Stimulated activated CD8-positive, alpha-beta memory T cell treated with anti-CD3 and anti-CD28 coated beads, Interleukin-15, amount 100 ng/mL, for 48 hours (primary cell): ENCODE measurements at regions not wholly inside any gene's neighbourhood (a gene's known extent, or its start where the extent isn't known, plus 50 kb on each side); places are given as distances from the start of the nearest gene placed in this dataset.
A peak's percentile ranks its signal among the peaks of the same experiment; 100 is the strongest.

Experiments
- DNase-seq, 2 donors: peaks; one replicate each; pipeline ENCODE4 v3.0.0-alpha.2; 2020; ENCODE audit warnings: low read depth in 2 of 2

GRCh38 chr2:158049129-158049855, 52.4 kb upstream of the UPP2 start:
- DNase-seq = no peak

GRCh38 chr2:158048327-158048726, 53.3 kb upstream of the UPP2 start:
- no peak for DNase-seq

DNA sequence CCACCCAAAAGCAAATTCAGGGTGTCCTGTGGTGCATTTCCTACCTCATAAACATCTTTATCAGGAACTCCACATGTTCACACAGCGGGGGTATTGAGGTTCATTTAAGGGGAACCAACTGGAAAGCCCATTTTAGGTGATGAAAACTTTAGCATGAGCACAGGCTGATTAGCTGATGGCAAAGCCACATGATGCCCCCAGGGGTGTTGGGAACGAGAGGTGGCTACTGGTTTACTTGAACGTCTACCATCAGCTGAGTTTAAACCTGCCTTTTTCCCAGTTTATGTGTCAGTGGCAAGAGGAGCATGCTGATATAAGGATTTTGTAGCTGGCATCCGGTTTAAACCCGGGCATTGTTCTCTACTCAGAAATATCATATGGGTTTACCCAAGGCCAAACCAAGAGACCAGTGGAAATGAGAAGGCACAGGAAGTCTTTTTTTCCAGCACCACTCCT, 54.5 kb upstream of the UPP2 start:
- DNase-seq = no peak

GRCh38 chr2:158046121-158046880, 55.4 kb upstream of the UPP2 start:
- DNase-seq = no peak

DNA sequence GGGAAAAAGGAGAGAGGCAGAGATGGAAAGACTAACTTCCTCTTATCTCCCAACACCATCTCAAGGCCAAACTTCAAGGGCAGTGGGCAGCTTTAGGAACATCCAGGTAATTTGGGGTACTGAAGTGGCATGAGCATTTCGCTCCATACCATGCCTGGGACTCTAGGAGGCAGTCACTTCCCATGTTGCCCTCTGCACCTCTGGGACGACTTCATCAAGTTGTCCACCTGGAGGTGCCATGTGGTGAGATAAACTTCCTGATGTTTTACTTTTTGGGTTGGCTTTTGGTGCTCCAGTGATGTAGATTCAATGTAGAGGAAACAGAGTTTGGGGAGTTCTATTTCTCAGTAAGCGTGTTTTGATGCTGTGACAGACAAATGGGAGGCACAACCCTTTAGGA, 56.3 kb upstream of the UPP2 start:
- no peak for DNase-seq

DNA sequence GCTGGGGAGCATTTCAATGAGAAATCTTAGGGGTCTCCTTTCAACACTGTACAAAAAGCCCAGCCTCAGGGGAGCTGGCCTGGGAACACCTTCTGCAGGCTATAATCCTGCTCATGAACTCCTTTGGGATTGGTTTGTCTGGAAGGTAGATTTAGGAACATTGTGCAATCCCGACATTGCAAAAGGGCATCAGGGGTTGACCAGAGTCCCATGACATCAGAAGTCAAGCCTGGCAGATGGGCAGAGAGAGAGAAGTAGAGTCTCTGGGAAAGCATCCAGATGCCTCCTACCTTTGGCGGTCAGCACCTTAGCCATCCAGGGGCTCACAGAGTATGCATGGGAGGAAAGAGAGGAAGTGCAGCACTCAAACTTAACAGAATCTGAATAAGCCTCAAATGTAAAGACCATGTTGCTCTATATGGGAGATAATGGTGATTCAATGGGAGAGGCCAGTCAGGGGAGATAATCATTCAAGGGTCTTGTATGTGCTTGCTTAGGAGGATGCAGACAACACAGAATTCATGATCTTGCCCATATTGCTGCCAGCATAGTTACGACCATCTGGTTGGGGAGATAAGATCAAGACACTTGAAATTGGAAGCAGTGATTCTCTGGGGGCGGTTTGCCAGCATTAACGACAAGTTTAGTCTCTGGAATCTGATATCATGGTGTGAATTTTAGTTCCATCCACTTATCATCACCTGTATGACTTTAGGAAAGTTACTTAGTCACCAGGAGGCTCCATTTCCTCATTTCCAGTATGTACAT, 58.3 kb upstream of the UPP2 start:
- DNase-seq = no peak

GRCh38 chr2:158042666-158043065, 59.0 kb upstream of the UPP2 start:
- no peak for DNase-seq

DNA sequence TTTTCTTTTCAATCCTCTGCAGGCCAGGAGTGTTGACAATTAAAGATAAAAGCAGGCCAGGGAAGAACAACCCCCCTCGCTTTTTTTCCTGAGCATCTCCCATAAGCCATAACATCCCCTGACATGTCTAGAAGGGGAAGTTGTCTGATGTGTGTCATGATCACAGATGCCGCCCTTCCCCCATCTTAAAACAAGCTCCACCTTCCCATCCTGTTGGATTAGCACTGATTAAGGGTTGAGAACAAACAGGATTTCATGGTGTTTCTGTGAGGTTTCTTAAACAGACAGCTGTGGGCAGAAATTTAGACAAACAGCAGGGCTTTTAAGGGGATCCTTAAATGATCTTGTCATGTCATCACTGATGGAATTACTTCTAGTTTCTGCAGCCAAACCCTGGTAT, 59.4 kb upstream of the UPP2 start:
- DNase-seq = no peak

DNA sequence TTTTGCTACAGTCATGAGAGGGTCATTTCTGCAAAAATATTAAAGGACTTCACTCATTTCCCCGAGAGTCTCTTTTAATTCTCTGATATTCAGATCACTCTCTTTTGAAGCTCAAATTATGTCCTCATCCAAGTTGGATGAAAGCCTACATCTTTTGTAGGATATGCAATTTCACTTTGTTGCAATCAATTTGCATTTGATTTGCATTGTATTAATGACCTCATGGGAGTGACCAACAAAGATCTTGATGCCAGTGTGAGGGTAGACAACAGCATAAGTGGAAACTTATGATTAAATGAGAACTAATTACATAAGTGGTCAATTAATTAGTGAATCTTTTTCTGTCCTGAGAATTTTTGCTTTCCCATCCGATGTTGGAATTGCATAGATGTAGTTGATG, 60.3 kb upstream of the UPP2 start:
- no peak for DNase-seq

GRCh38 chr2:158038901-158039300, 62.8 kb upstream of the UPP2 start:
- DNase-seq = no peak

GRCh38 chr2:158034198-158034866, 67.3 kb upstream of the UPP2 start:
- DNase-seq = no peak

DNA sequence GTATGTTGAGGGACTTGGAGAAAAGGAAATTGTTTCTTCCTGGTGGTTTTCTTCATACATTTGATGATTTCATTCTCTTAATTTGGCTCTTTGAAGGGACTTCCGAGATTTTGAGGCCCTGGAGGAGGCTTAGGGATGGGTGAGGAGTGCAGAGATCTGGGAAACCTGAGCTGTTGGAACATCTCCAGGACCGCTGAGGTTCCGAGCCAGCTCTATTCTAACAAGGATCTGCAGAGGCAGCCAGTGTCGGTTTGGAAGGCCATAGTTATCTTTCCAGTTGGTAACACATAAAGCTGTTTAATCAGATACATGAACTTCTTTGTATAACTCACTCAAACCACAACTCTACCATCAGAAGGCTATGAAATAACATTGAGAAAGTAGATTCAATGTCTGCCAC, 70.3 kb upstream of the UPP2 start:
- no peak for DNase-seq

DNA sequence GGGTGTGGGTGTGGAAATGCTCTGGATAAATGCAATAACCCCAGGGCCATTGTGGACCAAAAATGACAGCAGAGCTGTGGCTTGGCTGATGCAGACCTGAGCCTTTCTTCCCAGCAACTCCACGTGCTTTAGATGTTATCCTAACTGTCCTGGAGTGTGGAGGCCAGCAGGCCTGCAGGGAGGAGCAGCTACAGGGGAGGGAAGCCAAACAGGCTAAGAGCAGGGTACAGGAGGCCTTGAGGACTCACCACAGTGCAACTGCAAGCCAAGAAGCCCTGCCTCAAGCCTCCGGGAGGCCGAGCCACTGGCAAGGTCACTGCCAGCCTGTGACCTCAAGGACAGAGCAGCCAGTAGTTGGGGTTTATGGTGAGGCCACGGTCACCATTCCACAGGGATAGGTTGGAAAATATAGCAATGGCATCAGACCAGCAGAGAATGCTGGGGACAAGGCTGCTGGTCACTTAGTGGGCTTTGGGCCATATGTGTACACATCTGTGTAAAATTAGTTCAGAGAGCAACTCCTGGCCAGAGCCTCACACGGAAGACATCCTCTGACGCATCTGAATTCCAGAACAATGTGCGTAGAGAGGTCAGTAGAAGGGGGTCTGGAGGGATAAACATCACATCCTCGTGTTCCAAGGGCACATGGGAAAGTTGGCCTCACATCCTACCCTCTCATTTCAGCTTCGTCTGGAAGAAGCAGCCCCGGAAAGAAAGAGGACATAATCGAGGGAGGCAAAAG, 76.2 kb upstream of the UPP2 start:
- DNase-seq = no peak

GRCh38 chr2:158024288-158024898, 77.3 kb upstream of the UPP2 start:
- peak in 1 of 2 donors; percentile 22 for DNase-seq

- DNase-seq = no peak
Observed at GRCh38 chr2:158022888-158023287, 78.8 kb upstream of the UPP2 start.

- no peak for DNase-seq
Observed at GRCh38 chr2:158021226-158021625, 80.5 kb upstream of the UPP2 start.

GRCh38 chr2:158015428-158016076, 86.1 kb upstream of the UPP2 start:
- DNase-seq = no peak

DNA sequence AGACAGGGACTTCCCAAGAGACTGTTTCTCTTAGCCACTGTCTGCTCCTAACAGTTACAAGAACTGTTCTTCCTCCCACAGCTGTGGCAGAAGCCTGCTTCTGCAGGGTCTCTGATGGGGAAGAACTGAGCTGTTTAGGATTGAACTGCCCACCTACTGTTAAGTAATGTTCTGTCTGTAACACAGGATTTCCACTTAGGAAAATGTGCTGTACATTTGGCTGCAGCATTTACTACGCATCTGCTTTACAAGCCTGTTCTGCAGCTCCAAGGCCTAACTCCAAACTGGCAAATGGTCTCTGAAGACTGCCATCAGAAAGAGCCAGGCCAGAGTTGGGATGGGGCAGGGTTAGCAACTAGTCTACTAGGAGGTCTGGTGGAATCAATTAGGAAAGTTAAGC, 87.8 kb upstream of the UPP2 start:
- no peak for DNase-seq

DNA sequence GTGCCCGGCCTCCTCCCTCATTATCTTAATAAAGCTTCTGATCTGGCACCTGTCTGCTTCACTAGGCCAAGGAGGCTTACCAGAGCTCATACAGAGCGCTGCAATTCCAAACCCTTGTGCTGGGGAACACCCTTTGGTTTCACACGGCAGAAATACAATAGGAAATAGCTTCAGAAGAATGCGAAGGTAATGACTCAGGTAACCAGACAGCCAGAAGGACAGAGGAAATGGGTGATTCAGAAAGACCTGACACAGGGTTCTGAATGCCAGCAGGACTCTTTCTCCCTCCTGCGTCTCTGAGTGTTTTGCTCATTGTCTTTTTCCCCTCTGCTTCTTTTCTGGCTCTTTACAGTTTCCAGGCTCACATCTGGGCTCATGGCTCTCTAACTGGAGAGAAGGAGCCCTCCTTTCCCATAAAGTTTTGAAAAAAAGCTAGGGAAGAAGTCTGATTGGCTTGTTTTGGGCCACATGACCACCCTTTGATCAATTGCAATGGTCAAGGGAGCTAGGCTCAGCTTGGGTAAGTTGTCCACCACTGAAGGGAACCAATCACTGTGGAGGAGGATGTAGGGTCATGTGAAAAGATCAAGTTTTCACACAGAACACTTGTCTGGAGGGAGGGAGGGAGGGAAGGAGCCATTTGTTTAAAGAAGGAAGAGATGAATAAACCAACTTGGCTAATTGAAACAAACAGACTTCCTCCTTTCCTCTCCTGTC, 90.5 kb upstream of the UPP2 start:
- no peak for DNase-seq

DNA sequence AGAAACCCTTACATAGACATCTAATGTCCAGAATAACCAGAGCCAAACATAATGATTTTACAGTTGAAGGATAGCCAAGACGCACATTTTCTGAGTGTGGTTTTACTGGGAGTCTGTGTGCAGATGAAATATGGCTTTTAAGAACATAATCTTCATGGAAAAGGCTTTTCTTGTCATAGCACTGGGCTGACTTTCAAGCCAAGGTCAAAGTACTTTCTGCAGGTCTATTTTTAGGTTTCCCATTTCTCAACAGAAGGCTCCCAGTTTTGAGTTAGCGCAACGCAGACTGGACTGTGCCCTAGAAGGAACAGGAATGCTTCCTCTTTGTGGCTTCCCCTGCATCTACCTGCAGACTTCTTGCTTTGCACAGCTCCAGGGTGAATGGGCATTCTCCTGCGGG, 92.3 kb upstream of the UPP2 start:
- DNase-seq = no peak
